ENCODE measurements at regions not wholly inside any gene's neighbourhood (a gene's known extent, or its start where the extent isn't known, plus 50 kb on each side); places are given as distances from the start of the nearest gene placed in this dataset.
A peak's percentile ranks its signal among the peaks of the same experiment; 100 is the strongest.

- no peak overlapping the region for H3K27ac ChIP-seq (ENCODE audit: low read length)
- no peaks in the 10 kb centered on the region for H3K9me3 ChIP-seq (ENCODE audit: low read length)
- H3K36me3 ChIP-seq (ENCODE audit: insufficient read depth, low read length), result no peaks in the 10 kb centered on the region
- H3K79me2 ChIP-seq (replicated peaks; ENCODE audit: insufficient read depth, low read length), result no peaks in the 10 kb centered on the region
- no peaks in the 10 kb centered on the region for H3F3A ChIP-seq (ENCODE audit: insufficient read depth, low read length, poor library complexity, severe bottlenecking)
- H3K9ac ChIP-seq (ENCODE audit: low read length), result no peak overlapping the region
- H3K4me2 ChIP-seq (ENCODE audit: low read length), result no peak overlapping the region
- no peak overlapping the region for H2AFZ ChIP-seq (ENCODE audit: low read depth, low read length)
- TF ChIP-seq POLR2AphosphoS5 (IDR thresholded peaks at IDR 0.05), result peak; percentile 55
- TF ChIP-seq REST (IDR thresholded peaks at IDR 0.05; ENCODE audit: borderline replicate concordance), result no peak
- TF ChIP-seq EP300 (conservative IDR thresholded peaks at IDR 0.05; ENCODE audit: poor library complexity, severe bottlenecking), result peak; percentile 76
- no peak for TF ChIP-seq SMC3 (conservative IDR thresholded peaks at IDR 0.05; ENCODE audit: poor library complexity)
- no peaks in the 10 kb centered on the region for H4K20me1 ChIP-seq (ENCODE audit: insufficient read depth)
- no peaks in the 10 kb centered on the region for H3K27me3 ChIP-seq (ENCODE audit: insufficient read depth, low read depth, low read length)
- H3K4me3 ChIP-seq (ENCODE audit: low read length), result no peak overlapping the region
- H3K9me2 ChIP-seq (ENCODE audit: insufficient read depth, low read length), result no peaks in the 10 kb centered on the region
Observed at GRCh38 chr6:81026041-81026553, 726.4 kb downstream of the TENT5A start.

GRCh38 chr6:81023709-81024108 lies 728.8 kb downstream of the TENT5A start:
- H3K4me2 ChIP-seq (ENCODE audit: low read length), result no peak overlapping the region
- H4K20me1 ChIP-seq (ENCODE audit: insufficient read depth), result no peaks in the 10 kb centered on the region
- no peaks in the 10 kb centered on the region for H3K9me3 ChIP-seq (ENCODE audit: low read length)
- H2AFZ ChIP-seq (ENCODE audit: low read depth, low read length), result no peak overlapping the region
- H3K4me3 ChIP-seq (ENCODE audit: low read length), result no peak overlapping the region
- H3K27ac ChIP-seq (ENCODE audit: low read length), result no peak overlapping the region
- no peak overlapping the region for H3K9ac ChIP-seq (ENCODE audit: low read length)
- no peaks in the 10 kb centered on the region for H3K27me3 ChIP-seq (ENCODE audit: insufficient read depth, low read depth, low read length)
- H3K36me3 ChIP-seq (ENCODE audit: insufficient read depth, low read length), result no peaks in the 10 kb centered on the region
- TF ChIP-seq EP300 (conservative IDR thresholded peaks at IDR 0.05; ENCODE audit: poor library complexity, severe bottlenecking) (no peak), EZH2 (IDR thresholded peaks at IDR 0.05; ENCODE audit: borderline replicate concordance, insufficient read depth, low read length, poor library complexity, severe bottlenecking) (no peak), CTCF (IDR thresholded peaks at IDR 0.05; ENCODE audit: poor library complexity, severe bottlenecking) (no peak), RAD21 (conservative IDR thresholded peaks at IDR 0.05) (no peak), SMC3 (conservative IDR thresholded peaks at IDR 0.05; ENCODE audit: poor library complexity) (no peak), TAF1 (IDR thresholded peaks at IDR 0.05; ENCODE audit: low read depth) (no peak), REST (IDR thresholded peaks at IDR 0.05; ENCODE audit: borderline replicate concordance) (no peak), POLR2AphosphoS5 (IDR thresholded peaks at IDR 0.05) (no peak), MXI1 (conservative IDR thresholded peaks at IDR 0.05; ENCODE audit: poor library complexity, severe bottlenecking) (no peak)
- H3F3A ChIP-seq (ENCODE audit: insufficient read depth, low read length, poor library complexity, severe bottlenecking), result no peaks in the 10 kb centered on the region
- no peaks in the 10 kb centered on the region for H3K79me2 ChIP-seq (replicated peaks; ENCODE audit: insufficient read depth, low read length)
- no peaks in the 10 kb centered on the region for H3K9me2 ChIP-seq (ENCODE audit: insufficient read depth, low read length)
